IPS-11a (cell line): ENCODE measurements at regions not wholly inside any gene's neighbourhood (a gene's known extent, or its start where the extent isn't known, plus 50 kb on each side); places are given as distances from the start of the nearest gene placed in this dataset.

Source experiments
- H3K4me3 ChIP-seq: one replicate; pipeline ENCODE4 v1.5.1; 2013; ENCODE audit warnings: low read depth, low read length, control low read depth

DNA sequence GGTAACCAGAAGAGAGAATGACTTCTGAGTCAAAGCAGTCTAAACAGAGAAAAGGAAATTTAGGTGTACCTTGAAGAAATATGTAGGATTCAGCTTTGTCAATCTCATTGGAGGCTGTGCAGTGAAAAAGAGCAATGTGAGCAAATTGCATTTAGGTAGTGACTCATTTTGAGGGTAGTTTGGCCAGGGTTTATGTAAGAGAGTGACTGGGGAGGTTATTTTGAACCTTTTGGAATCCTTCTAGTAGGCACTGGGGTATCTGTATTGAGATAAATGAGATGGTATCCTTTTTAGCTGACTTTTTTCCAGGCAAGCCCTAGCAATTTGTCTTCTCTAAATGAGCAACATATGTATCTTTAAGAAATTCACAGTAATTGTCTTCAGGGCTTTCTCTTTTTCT lies 95.9 kb downstream of the DISP1 start:
- H3K4me3 ChIP-seq: no peak overlapping the region

GRCh38 chr1:222911866-222912265 lies 97.0 kb downstream of the DISP1 start:
- H3K4me3 ChIP-seq: no peak overlapping the region

- no peak overlapping the region for H3K4me3 ChIP-seq
Measured at GRCh38 chr1:222912730-222913129, 97.9 kb downstream of the DISP1 start.

DNA sequence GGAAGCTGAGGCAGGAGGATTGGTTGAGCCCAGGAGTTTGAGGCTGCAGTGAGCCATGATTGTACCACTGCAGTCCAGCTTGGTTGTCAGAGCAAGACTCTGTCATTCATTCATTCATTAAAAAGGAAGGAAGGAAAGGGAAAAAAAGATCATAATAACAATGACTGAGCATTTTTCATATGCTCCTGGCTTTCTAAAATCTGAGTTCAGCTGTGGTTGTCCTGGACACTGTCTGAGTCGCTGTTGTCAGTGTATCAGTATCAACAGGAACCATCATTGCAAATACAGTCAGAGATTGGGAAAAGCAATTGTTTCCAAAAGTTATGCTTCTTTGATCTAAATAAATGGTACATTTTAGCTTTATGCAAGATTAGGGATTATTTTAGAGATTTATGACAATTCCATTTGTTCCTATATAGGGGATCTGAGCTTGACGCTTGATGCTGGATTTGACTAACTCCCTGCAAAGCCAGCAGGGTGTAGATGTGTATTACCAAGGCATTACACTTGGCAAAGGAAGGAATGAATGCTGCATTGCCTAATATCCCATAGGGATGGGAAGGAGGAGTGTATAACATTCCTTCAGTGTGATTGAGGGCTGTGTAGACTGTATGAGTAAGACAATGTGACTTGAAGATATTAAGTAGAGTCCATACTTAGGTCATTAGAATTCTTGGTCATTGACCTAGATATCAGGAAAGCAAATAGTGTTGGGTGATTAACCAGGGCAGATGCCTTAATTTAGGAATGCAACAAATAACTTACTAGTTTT lies 100.2 kb downstream of the DISP1 start:
- no peak overlapping the region for H3K4me3 ChIP-seq

DNA sequence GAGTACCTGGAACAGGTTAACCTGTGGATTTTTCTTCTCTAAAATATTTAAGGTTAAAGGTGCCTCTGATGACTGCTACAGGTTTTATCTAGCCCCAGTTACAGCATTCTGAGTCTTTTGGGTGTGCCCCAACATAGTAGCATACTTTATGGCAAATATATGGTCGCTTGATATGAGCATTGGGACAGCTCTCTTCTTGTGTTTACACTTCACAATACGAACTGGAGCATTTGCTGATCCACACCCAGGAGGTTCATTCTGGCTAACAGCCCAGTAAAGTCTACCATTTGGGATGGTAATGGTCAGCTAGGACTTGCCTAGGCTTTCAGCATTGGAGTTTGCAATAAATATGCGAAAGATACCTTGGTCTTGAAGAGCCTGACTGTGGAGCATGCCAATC lies 101.3 kb downstream of the DISP1 start:
- H3K4me3 ChIP-seq: no peak overlapping the region

GRCh38 chr1:222918801-222919477 lies 104.1 kb downstream of the DISP1 start:
- no peak overlapping the region for H3K4me3 ChIP-seq

DNA sequence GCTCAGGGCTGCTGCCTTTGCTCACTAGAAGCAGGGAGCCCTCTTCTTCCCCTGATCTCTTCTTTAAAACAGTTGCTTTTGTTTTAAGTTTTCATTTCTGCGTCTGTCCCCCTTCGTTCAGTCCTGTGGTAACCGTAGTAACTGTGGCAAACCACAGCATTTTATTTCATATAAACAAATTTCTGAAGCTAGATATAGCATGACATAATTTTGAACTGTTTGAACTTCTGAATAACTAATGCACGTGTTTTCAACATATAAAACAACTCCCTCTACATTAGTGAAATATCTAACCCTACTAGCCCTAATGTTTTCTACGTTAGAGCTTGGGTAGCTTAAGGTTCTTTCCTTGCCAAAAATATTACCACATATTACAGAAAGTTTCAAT lies 104.6 kb downstream of the DISP1 start:
- H3K4me3 ChIP-seq: no peak overlapping the region

DNA sequence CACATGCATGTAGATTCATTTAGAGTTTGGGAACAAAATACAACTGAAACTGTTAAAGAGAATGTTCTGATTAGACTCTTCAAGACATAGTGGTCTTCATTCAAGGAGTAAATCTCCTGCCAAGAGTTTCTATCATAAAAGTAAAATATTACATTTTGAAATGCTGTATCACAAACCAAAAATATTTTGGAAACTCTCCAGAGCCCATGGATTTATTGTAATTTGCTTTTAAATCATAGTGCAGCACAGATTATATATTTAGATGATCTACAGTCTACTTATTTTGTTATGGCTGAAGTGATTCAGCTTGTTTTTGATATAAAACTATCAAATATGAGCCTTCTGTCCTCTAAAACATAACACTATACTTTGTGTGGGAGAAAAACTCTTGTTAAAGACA lies 105.3 kb downstream of the DISP1 start:
- H3K4me3 ChIP-seq: no peak overlapping the region

GRCh38 chr1:222921945-222922344 lies 107.1 kb downstream of the DISP1 start:
- no peak overlapping the region for H3K4me3 ChIP-seq

GRCh38 chr1:222923506-222923905 lies 108.7 kb downstream of the DISP1 start:
- no peak overlapping the region for H3K4me3 ChIP-seq

DNA sequence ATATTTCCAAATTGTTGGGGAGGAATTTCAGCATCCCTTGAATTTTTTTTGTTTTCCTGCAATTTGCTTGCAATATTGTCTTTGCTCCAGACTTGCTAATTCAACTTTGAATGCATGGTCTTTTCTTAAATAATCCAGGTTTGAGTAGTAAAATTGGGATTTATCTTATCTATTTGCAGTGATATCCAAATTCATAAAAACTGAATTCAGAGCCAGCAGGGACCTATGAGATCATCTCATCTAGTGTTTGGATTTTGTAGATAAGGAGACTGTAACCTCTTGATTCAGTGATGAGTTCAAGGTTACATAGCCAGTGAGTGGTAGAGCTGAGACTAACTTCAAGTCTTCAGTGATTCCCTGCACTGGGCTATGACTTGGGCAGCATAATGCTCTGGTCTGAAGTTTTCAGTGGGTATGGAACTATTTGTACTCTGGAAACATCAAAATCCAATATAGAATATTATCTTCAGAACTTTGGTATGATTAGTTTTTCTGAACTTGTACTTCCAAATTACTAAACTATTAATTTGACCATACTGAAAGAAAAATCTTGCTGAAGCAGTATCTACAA lies 109.4 kb downstream of the DISP1 start:
- H3K4me3 ChIP-seq: no peak overlapping the region

DNA sequence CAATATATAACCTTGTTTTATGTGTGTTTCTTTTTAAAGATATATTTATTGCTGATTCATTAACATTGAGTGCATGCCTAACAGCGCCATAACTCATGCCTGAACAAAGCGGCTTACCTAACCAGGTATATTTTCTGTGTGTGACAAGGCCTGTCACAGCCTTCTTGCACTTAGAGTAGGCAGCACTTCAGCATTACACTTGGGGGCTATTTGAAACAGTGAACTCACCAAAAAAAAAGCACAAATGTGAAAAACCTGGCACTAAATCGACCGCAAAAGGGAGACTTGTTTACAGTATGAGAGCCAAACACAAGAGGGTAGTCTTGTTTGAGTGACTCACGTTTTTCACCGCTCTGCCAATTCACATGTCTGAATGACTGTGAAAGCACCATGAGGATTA lies 111.7 kb downstream of the DISP1 start:
- H3K4me3 ChIP-seq: no peak overlapping the region

DNA sequence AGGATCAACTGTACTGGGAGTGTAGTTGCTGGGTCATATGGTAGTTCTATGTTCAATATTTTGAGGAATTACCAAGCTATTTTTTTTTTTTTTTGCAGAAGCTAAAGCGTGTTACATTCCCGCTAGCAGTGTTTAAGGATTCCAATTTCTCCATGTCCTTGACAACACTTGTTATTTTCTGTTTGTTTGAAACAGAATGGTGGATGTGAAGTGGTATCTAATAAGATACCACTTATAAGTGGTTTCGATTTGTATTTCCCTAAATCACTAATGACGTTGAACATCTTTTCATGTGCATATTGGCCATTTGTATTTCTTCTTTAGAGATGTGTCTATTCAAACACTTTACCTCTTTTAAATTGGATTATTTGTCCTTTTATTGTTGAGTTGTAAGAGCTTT lies 112.2 kb downstream of the DISP1 start:
- H3K4me3 ChIP-seq: no peak overlapping the region

GRCh38 chr1:222928212-222928611 lies 113.4 kb downstream of the DISP1 start:
- H3K4me3 ChIP-seq: no peak overlapping the region

DNA sequence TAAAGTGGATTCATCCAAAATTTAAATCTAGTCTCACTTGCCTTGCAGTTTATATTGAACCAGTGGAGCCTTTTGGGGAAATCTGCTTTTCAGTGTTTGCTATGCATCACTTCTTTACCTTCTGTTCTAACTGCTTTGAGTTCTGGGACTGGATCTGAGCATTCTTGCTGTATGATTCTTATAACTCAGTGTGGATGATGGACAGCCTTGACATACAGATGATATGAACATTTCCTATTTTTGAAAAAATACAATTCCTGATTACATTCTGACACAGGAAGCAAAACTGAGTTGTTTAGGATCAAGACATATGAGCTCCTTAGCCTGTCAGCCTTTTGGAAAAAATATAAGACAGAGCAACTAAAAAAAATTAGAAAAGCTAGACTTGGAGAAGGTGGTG lies 115.2 kb downstream of the DISP1 start:
- H3K4me3 ChIP-seq: no peak overlapping the region

DNA sequence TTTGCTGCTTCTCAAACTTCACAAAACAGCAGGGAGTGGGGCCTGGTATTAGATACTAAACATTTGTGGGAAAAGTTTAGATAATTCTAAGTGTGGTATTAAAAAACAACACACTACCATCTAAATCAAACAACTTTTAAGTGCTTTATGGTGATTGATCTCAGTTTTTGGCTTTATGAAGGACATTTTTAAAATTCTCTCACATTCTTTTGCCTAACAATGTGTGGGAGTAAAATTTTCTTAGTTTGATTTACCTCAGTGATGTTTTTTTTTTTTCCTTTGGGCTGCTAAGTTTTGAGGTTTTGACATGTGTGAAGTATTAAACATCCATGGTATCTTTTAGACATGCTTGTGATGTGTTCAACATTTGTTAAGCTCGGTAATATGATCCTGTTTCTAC lies 116.2 kb downstream of the DISP1 start:
- H3K4me3 ChIP-seq: no peak overlapping the region

DNA sequence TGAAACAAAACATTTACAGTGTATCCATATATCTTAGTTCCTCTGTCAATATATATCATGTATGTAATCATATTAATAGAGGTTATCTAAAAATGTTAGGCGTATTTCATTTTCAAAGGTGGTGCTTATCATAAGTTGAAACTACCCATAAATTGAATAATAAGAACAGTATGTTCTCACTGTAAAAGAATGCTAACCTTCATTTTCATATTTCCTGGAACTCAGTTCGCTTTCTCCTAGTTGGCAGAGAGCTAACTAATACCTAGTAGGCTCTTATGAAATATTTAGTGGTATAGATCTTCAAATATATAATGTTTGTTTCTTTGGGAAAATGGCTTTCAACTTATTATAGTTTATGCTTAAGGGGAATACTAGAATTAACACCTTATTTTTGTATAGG lies 118.4 kb downstream of the DISP1 start:
- H3K4me3 ChIP-seq: no peak overlapping the region

GRCh38 chr1:222935239-222935900 lies 120.5 kb downstream of the DISP1 start:
- no peak overlapping the region for H3K4me3 ChIP-seq

- H3K4me3 ChIP-seq: no peak overlapping the region
Measured at GRCh38 chr1:222936042-222936441, 121.2 kb downstream of the DISP1 start.

DNA sequence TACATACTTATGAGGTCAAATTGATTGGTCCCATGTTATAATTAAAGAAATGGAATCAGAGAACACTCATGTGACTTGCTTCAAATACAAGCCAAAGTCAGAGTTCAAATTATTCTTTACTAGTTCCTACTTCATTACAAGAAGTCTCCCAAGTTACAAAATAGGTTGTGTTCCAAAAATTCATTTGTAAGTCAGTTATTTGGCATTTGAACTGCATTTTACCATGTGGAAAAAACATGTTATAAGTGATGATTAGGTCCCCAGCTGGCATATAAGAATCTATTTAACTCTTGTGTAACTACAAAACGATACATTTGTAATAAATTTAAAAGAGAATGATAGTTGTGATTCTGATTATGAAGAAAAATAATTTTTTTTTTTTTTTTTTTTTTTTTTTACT lies 124.1 kb downstream of the DISP1 start:
- H3K4me3 ChIP-seq: no peak overlapping the region

- H3K4me3 ChIP-seq: no peak overlapping the region
Measured at GRCh38 chr1:222940095-222940494, 125.3 kb downstream of the DISP1 start.

DNA sequence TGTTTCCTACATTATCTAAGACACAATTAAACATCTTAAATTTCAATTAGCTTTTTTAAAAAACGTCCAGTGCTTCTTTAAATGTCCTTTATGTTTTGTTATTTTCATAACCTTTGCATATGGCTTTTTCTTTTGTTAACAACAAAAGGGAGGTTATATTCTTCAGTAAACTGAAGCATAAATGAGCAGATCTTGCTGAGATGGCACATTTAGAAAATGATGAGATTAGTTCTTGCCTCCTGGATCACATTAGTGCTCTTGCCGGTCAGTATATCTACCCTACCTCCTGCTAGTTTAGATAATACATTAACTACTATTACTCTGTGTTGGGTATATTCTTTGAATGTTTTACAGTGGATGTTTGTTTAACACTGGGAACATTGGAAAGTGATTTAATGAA lies 126.1 kb downstream of the DISP1 start:
- H3K4me3 ChIP-seq: no peak overlapping the region
